AG04449 (cell line): ENCODE measurements at regions not wholly inside any gene's neighbourhood (a gene's known extent, or its start where the extent isn't known, plus 50 kb on each side); places are given as distances from the start of the nearest gene placed in this dataset.

Source experiments
- CTCF ChIA-PET: fragments of 350-600 bp; formaldehyde crosslinking; extraction: SDS; loops from one replicate; lab custom pipeline; 2021; ENCODE audit warnings: antibody characterized with exemption; lab: Yijun Ruan, JAX
- POLR2A ChIA-PET: fragments of 400-600, 350-600 bp; formaldehyde crosslinking; extraction: SDS; loops from one replicate; lab custom pipeline; 2020; ENCODE audit warnings: antibody characterized with exemption, inconsistent platforms; lab: Yijun Ruan, JAX
- DNase-seq: peaks from one replicate; pipeline ENCODE4 v3.0.0-alpha.2; 2010; ENCODE audit warnings: low read depth, low spot score
- H3K4me3 ChIP-seq: 2 replicates; pipeline ENCODE4 v1.5.1; 2011; ENCODE audit warnings: low read depth, mild to moderate bottlenecking, control low read depth, low read length
- TF ChIP-seq, protein P1 (sequence below): IDR thresholded peaks from one replicate; pipeline ENCODE4 v1.5.1; 2011; ENCODE audit warnings: mild to moderate bottlenecking, moderate library complexity, low read length, control low read depth, inconsistent platforms; ENCODE audit not compliant: insufficient read depth; ENCODE audit errors: missing control alignments

DNA sequence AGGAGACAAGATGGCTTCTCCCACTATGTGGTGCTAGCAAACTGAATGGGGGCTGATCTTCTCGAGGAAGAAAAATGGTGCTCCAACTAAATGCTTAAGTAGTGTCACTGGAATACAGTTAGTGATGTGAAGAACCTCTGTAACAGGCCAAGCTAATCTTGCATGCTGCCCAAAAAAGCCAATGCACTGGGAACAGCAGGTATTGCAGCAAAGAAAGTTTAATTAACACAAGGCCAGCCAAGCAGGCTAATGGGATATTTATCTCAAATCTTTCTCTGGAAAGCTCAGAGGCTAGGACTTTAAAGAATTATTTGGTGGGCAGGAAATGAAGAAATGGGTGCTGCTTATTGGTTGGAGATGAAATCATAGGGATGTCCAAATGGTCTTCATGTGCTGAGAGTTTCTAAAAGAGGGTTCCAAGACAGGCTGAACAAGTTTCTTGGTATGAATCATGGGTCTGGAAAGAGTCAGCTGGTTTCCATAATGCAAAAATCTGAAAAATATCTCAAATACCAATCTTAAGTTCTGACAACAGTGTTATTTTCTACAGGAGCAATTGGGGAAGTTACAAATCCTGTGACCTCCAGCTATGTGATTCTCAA is 1550.5 kb downstream of the SLITRK5 start:
- POLR2A ChIA-PET, result no interaction called here
- no peak for DNase-seq
- TF ChIP-seq, protein P1, sequence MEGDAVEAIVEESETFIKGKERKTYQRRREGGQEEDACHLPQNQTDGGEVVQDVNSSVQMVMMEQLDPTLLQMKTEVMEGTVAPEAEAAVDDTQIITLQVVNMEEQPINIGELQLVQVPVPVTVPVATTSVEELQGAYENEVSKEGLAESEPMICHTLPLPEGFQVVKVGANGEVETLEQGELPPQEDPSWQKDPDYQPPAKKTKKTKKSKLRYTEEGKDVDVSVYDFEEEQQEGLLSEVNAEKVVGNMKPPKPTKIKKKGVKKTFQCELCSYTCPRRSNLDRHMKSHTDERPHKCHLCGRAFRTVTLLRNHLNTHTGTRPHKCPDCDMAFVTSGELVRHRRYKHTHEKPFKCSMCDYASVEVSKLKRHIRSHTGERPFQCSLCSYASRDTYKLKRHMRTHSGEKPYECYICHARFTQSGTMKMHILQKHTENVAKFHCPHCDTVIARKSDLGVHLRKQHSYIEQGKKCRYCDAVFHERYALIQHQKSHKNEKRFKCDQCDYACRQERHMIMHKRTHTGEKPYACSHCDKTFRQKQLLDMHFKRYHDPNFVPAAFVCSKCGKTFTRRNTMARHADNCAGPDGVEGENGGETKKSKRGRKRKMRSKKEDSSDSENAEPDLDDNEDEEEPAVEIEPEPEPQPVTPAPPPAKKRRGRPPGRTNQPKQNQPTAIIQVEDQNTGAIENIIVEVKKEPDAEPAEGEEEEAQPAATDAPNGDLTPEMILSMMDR, result no peak
- no peak overlapping the region for H3K4me3 ChIP-seq
- CTCF ChIA-PET, result no interaction called here

DNA sequence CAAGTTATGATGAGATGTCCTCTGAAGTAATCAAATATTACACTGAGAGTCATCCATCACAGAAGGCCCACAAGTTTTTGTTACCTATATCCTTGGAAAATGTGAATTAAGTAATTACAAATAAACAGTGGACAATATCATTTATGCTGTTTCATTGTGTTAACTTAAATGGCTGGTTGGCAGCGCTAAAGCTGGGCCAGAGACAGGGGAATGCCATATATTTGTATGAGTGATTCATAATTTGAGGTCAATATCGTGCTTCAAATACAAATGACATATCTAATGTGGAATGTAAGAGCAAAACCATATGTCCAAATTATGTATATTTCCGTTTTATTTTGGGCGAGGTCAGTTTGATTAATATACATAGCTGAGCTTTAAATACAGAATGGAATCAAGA is 1556.2 kb downstream of the SLITRK5 start:
- H3K4me3 ChIP-seq, result no peak overlapping the region
- CTCF ChIA-PET, result no interaction called here
- TF ChIP-seq, protein P1, result no peak
- POLR2A ChIA-PET, result no interaction called here
- DNase-seq, result no peak

DNA sequence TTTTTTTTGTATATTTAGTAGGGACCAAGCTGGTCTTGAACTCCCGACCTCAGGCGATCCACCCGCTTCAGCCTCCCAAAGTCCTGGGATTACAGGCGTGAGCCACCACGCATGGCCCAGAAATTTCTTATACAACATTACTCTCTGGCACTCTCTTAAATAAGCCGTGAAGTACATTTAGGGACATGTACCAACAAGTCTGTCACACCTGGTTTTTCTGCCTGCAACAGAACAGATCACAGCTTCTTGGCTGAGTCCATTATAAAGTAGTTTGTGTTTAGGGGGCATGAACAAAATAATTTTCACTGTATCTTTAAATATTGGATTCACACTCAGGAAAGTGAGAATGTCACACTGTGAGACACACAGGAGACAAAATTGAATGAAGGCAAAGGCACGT is 1567.3 kb downstream of the SLITRK5 start:
- H3K4me3 ChIP-seq, result no peak overlapping the region
- no peak for DNase-seq
- POLR2A ChIA-PET, result no interaction called here
- CTCF ChIA-PET, result no interaction called here
- TF ChIP-seq, protein P1, result no peak

DNA sequence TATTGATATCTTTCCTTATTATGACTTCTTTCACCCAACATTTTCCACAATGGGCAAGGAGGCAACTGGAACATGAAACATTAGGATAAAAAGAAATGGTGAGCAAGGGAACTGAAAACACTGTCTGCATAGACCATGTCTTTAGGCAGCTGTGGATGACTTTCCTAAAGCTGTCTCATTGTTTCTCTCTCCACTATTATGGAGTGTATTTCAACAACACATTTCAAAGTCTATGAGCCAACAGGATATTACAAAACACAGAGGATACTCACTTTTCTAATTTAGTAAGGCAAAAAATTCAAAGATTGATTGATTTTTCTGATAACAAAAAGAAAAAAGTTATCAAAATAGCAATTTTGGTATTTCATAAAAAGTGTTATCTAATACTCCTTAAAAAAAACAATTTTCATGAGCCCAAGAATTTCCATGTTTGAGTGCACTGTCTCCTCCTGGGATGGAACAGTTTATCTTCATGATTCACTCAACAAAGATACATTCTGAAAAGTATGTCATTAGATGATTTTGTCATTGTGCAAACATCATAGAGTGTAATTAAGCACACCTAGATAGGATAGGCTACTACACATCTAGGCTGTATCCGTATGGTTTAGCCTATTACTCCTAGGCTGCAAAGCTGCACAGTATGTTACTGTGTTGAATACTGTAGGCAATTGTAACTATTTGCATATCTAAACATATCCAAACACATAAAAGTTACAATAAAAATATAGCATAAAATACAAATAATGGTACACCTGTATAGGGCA is 1568.4 kb downstream of the SLITRK5 start:
- POLR2A ChIA-PET, result no interaction called here
- no peak for DNase-seq
- TF ChIP-seq, protein P1, result no peak
- CTCF ChIA-PET, result no interaction called here
- no peak overlapping the region for H3K4me3 ChIP-seq

DNA sequence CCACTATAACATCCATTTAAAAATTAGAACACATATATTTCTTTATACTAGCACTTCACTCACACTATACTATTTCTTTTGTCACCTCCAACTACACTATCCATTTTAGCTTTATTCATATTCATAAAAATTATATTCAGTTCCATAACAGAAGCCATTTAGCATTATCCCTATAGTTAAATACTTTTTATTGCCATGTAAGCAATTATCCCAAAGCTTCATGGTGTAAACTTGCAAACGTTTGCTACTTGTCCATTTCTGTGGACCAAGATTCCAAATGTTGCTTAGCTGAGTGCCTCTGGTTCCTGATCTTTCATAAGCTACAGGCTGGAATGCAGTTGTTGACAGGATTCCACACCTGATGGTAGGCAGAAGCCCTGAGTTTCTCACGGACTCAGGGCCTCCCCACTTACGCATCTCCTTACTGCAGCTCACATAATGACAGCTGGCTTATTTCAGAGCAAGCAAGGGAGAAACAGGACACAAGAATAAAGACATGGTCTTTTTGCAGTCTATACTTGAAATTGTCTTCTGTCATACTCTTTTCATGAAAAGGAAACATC is 1584.8 kb downstream of the SLITRK5 start:
- ChIA-PET POLR2A (no interaction called here), CTCF (no interaction called here)
- H3K4me3 ChIP-seq, result no peak overlapping the region
- TF ChIP-seq, protein P1, result no peak
- no peak for DNase-seq

DNA sequence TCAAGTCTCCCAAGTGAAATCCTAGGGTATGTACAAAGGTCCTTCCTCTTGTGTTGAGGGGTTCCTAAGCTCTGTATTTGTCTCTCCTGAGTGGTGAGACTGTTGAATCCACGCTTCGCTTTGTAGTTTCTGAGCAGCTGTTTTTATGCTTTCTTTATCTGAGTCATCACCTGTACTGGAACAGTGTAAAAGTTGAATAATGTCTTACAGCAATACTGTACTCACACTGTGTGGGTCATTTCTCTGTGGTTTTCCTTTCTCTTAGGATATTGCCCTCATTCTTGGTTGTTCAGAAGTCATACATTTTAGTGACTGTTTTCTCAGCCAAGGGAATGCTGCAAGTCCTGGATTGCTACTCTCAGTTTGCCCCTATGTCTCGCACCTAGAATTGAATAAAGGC is 1596.6 kb downstream of the SLITRK5 start:
- ChIA-PET CTCF (no interaction called here), POLR2A (no interaction called here)
- TF ChIP-seq, protein P1, result no peak
- H3K4me3 ChIP-seq, result no peak overlapping the region
- no peak for DNase-seq
